GM18907 (cell line): ENCODE measurements at regions not wholly inside any gene's neighbourhood (a gene's known extent, or its start where the extent isn't known, plus 50 kb on each side); places are given as distances from the start of the nearest gene placed in this dataset.
"Not testable (repeated sequence)": the region's sequence is repeated elsewhere in the genome, so short reads cannot be mapped to it uniquely, and the experiment has no call there.

Experiments
- ATAC-seq: cut with Tn5 transposase; IDR thresholded peaks from one replicate; pipeline ENCODE4 v1.9.1; 2021; ENCODE audit warnings: mild to moderate bottlenecking, moderate library complexity; ENCODE audit not compliant: unreplicated experiment

DNA sequence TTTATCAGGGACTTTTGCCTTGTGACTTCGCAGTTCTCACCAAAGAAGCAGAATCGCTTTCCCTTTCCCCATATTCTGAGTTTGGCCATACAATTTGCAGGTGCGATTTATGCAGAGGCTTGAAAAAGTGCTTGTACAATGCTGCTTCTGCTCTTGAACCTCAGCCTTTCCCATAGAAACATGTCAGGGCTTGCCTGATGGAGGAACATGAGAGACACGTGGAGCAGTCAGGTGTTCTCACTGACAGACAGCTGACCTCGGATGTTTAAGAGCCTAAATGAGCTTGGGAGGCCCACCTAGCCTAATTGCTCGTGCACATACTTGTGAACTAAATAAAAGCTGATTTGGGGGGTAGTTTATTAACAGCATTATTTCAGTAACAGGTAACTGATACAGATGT is 290.0 kb downstream of the S1PR1 start:
- no peak for ATAC-seq

GRCh38 chr1:101532377-101532776 is 295.6 kb downstream of the S1PR1 start:
- no peak for ATAC-seq

DNA sequence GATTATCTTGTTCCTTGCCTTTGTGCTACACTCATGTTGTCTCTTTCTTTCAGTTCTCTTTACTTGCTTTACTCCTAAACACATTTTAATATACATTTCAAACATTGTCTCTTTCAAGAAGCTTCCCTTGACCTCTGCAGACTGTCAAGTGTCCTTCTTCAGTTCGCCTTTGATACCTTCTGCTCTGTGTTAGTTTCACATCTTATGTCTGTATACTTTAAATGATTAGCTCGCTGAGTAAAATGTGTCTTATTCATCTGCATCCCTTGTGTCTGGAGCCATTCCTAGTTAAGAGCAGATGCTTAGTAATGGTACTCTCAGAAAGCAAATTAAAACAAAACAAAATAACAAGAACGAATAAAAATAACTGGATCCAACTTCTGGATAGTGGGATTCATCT is 303.3 kb downstream of the S1PR1 start:
- no peak for ATAC-seq

DNA sequence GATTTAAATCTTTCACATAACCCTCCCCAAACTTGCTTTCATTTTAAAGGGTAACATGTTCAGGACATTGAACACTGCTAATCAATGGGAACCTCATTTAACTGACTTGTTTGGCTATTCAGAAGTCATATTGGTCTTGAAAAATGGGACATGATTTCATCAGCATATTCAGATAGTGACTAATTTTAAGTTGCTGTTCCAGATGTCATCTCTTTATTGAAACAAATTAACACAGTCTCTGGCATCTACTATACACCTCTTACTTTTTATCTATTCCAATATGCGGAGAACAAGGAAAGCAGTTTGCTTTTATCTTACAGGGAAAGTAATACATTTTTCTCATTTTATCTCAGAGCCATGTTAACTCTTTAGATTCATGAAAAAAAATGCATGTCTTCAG is 310.1 kb downstream of the S1PR1 start:
- no peak for ATAC-seq

- no peak for ATAC-seq
These were observed 310.5 kb downstream of the S1PR1 start for GRCh38 chr1:101547357-101547756.

DNA sequence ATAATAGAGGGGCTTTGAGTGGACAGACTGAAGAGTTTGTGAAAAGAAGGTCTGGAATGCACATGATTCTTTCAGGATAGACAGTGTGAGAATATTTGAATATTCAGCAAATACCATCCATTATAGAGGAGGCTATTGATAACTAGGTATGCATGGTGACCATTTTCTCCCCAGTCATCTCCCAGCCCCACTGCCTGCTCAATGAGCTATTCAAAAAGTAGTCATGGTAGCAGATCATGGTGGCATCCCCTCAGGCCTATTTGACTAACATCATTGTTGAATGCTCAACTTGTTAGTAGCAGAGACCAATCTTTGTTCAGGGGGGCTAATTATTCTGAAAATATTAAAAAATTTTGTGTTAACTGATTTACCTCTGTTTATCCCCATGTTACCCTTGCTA is 311.6 kb downstream of the S1PR1 start:
- ATAC-seq: no peak

- ATAC-seq: no peak
These were observed 313.8 kb downstream of the S1PR1 start for GRCh38 chr1:101550581-101550980.

- ATAC-seq: no peak
These were observed 330.2 kb downstream of the S1PR1 start for GRCh38 chr1:101566883-101567538.

DNA sequence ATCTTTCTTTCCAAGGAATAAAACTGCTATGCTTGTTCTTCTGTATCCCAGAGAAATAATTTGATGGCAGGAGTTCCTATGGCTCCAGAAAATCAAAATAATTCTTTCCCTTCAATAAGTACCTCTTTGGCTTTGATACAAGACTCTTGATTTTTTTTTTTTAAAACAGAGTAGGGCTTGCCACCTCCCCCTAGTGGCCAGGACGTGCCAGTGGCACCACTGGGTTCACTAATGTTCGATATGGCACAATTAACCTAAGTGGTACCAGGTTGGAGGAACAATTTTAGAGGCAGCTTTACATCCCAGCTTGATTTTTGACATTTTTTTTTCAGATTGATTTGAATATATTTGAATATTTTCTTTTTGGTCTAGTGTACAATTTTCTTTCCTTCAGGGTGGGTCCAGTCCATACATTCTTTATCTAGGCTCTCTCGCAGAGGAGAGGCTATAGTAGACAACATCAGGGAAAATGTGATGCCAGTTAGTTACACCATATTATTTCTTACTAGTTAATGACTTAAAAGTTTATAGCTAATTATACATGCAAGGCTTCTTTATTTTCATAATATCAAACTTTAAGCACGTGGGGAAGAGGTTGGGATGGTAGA is 330.9 kb downstream of the S1PR1 start:
- peak; percentile 98 for ATAC-seq

DNA sequence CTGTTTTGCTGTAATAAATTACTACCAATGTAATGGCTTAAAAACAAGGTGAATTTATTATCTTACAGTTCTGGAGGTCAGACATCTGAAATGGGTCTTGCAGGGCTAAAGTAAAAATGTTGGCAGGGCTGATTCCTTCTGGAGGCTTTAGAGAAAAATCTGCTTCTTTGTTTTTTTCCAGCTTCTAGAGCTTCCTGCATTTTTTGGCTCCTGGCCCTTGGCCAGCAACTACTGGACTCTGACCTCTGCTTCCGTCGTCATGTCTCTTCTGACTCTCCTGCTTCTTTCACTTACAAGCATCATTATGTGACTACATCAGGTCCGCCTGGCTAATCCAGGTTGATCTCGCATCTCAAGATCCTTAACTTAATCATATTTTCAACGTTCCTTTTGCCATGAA is 350.9 kb downstream of the S1PR1 start:
- ATAC-seq: no peak

GRCh38 chr1:101588677-101589076 is 351.9 kb downstream of the S1PR1 start:
- ATAC-seq: no peak

GRCh38 chr1:101592845-101593244 is 356.0 kb downstream of the S1PR1 start:
- no peak for ATAC-seq

- ATAC-seq: no peak
These were observed 359.1 kb downstream of the S1PR1 start for GRCh38 chr1:101595881-101596374.

- ATAC-seq: not testable (repeated sequence)
These were observed 363.8 kb downstream of the S1PR1 start for GRCh38 chr1:101600615-101601014.

- ATAC-seq: no peak
These were observed 366.9 kb downstream of the S1PR1 start for GRCh38 chr1:101603726-101604125.

DNA sequence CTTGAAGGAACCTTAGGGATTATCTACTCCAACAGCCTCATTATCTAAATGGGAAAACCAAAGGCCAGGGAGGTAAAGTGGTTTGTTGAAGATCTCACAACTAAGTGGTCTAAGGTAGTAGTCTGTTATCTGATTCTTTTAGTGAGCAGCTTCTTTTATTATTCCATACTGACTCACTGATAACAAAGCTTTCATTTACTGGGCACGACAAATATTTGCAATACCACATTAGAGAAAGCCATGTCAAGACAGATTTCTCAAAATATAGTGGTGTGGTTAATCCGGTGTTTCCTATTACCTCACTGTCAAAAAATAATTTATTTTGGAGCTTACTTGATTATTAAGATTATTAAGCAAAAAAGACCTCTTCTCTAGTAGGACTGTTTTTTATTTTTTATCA is 369.1 kb downstream of the S1PR1 start:
- ATAC-seq: no peak

GRCh38 chr1:101613546-101613945 is 376.7 kb downstream of the S1PR1 start:
- ATAC-seq: no peak

DNA sequence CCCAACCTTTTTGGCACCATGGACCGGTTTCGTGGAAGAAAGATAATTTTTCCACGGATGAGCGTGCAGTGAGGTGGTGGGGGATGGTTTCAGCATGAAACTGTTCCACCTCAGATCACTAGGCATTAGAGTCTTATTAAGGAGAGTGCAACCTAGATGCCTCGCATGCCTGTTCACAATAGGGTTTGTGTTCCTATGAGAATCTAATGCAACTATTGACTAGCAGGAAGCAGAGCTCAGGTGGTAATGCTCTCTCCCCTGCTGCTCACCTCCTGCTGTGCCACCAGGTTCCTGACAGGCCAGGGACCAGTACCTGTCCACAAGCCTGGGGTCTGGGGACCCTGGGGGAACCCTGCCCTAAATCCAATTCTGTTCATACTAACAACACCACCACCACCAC is 377.8 kb downstream of the OLFM3 start:
- ATAC-seq: no peak

- no peak for ATAC-seq
These were observed 364.0 kb downstream of the OLFM3 start for GRCh38 chr1:101632548-101633272.

DNA sequence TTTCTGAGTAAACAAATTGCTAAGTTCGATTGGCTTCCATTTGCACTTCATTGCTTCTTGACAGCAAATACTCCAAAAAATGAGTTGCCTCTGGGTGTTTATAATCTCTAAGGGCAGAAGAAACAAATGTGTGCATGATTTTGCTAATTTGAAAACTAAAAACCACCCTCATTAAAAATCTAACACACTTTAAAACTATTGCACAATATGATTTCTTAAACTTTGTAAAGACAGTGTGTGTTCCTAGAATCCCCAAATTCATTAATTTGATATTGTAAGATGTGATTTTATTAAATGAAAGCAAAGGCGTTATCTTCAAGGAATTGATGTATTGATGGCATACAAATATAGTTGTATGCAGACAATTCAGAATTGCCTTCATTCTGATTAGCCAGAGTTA is 350.9 kb downstream of the OLFM3 start:
- ATAC-seq: no peak

DNA sequence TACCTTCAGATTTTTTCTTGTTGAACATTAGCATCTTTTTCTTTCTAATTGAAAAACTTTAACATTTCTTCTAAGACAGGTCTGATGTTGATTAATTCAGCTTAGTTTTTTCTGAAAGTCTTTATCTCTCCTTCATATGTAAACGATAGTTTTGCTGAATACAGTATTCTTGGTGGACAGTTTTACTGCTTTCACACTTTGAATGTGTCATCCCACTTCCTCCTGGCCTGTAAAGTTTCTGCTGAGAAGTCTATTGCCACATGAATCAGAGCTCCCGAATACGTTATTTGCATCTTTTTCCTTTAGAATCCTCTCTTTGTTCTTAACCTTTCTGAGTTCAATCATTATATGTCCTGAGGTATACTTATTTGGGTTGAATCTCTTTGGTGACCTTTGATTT is 344.2 kb downstream of the OLFM3 start:
- ATAC-seq: no peak

GRCh38 chr1:101653482-101653946 is 343.2 kb downstream of the OLFM3 start:
- no peak for ATAC-seq
